Testis (tissue), 2 donors: ENCODE measurements at regions not wholly inside any gene's neighbourhood (a gene's known extent, or its start where the extent isn't known, plus 50 kb on each side); places are given as distances from the start of the nearest gene placed in this dataset.

Source experiments
- CTCF ChIP-seq, 3 experiments: fragments of 450-650 bp in 2 of 3; fragments of 200-600 bp in 1 of 3; sonication (generic) in 1 of 3; IDR thresholded peaks; one replicate each; pipeline ENCODE4 v1.5.1; 2016 to 2019; ENCODE audit warnings: antibody characterized with exemption in 3 of 3, mild to moderate bottlenecking in 2 of 3, moderate library complexity in 1 of 3
- POLR2A ChIP-seq: fragments of 450-650 bp; IDR thresholded peaks from one replicate; pipeline ENCODE4 v1.6.1; 2017; ENCODE audit warnings: antibody characterized with exemption, mild to moderate bottlenecking, moderate library complexity

- no peak for TF ChIP-seq CTCF (IDR thresholded peaks at IDR 0.05)
- no peak for TF ChIP-seq POLR2A
Observed at GRCh38 chr14:82052778-82053177, 519.1 kb upstream of the SEL1L start.
